ENCODE measurements at regions not wholly inside any gene's neighbourhood (a gene's known extent, or its start where the extent isn't known, plus 50 kb on each side); places are given as distances from the start of the nearest gene placed in this dataset.

- Histone ChIP-seq H3F3A (ENCODE audit: insufficient read depth, low read length, poor library complexity, severe bottlenecking) (no peaks in the 10 kb centered on the region), H3K4me2 (ENCODE audit: low read length) (no peak overlapping the region), H3K36me3 (ENCODE audit: insufficient read depth, low read length) (no peaks in the 10 kb centered on the region), H3K4me3 (ENCODE audit: low read length) (no peak overlapping the region), H3K9me3 (ENCODE audit: low read length) (no peaks in the 10 kb centered on the region), H3K27me3 (ENCODE audit: insufficient read depth, low read depth, low read length) (no peaks in the 10 kb centered on the region), H3K79me2 (replicated peaks; ENCODE audit: insufficient read depth, low read length) (no peaks in the 10 kb centered on the region), H3K9ac (ENCODE audit: low read length) (no peak overlapping the region), H3K27ac (ENCODE audit: low read length) (no peak overlapping the region), H3K9me2 (ENCODE audit: insufficient read depth, low read length) (no peaks in the 10 kb centered on the region), H4K20me1 (ENCODE audit: insufficient read depth) (no peaks in the 10 kb centered on the region), H2AFZ (ENCODE audit: low read depth, low read length) (no peak overlapping the region)
- no peak for TF ChIP-seq POLR2AphosphoS5 (IDR thresholded peaks at IDR 0.05)
- no peak for TF ChIP-seq EP300 (conservative IDR thresholded peaks at IDR 0.05; ENCODE audit: poor library complexity, severe bottlenecking)
- no peak for TF ChIP-seq TAF1 (IDR thresholded peaks at IDR 0.05; ENCODE audit: low read depth)
- no peak for TF ChIP-seq MXI1 (conservative IDR thresholded peaks at IDR 0.05; ENCODE audit: poor library complexity, severe bottlenecking)
- TF ChIP-seq SMC3 (conservative IDR thresholded peaks at IDR 0.05; ENCODE audit: poor library complexity), result no peak
- no peak for TF ChIP-seq RAD21 (conservative IDR thresholded peaks at IDR 0.05)
- no peak for TF ChIP-seq EZH2 (IDR thresholded peaks at IDR 0.05; ENCODE audit: borderline replicate concordance, insufficient read depth, low read length, poor library complexity, severe bottlenecking)
- TF ChIP-seq REST (IDR thresholded peaks at IDR 0.05; ENCODE audit: borderline replicate concordance), result no peak
- no peak for TF ChIP-seq CTCF (IDR thresholded peaks at IDR 0.05; ENCODE audit: poor library complexity, severe bottlenecking)
These were observed 799.3 kb downstream of the BCL11A start for GRCh38 chr2:59754011-59754735.

GRCh38 chr2:59752512-59752911, 800.9 kb downstream of the BCL11A start:
- no peaks in the 10 kb centered on the region for H3K79me2 ChIP-seq (replicated peaks; ENCODE audit: insufficient read depth, low read length)

More at GRCh38 chr2:59752512-59752911, 800.9 kb downstream of the BCL11A start:
- no peak overlapping the region for H3K4me3 ChIP-seq (ENCODE audit: low read length)
- TF ChIP-seq CTCF (IDR thresholded peaks at IDR 0.05; ENCODE audit: poor library complexity, severe bottlenecking) (no peak), SMC3 (conservative IDR thresholded peaks at IDR 0.05; ENCODE audit: poor library complexity) (no peak), MXI1 (conservative IDR thresholded peaks at IDR 0.05; ENCODE audit: poor library complexity, severe bottlenecking) (no peak), RAD21 (conservative IDR thresholded peaks at IDR 0.05) (no peak), TAF1 (IDR thresholded peaks at IDR 0.05; ENCODE audit: low read depth) (no peak), POLR2AphosphoS5 (IDR thresholded peaks at IDR 0.05) (no peak)
- no peak overlapping the region for H2AFZ ChIP-seq (ENCODE audit: low read depth, low read length)
- H4K20me1 ChIP-seq (ENCODE audit: insufficient read depth), result no peaks in the 10 kb centered on the region
- no peaks in the 10 kb centered on the region for H3K9me3 ChIP-seq (ENCODE audit: low read length)
- H3K36me3 ChIP-seq (ENCODE audit: insufficient read depth, low read length), result no peaks in the 10 kb centered on the region
- H3K27me3 ChIP-seq (ENCODE audit: insufficient read depth, low read depth, low read length), result no peaks in the 10 kb centered on the region
- H3F3A ChIP-seq (ENCODE audit: insufficient read depth, low read length, poor library complexity, severe bottlenecking), result peaks cover 4% of the 10 kb centered on the region
- no peak overlapping the region for H3K27ac ChIP-seq (ENCODE audit: low read length)
- H3K9ac ChIP-seq (ENCODE audit: low read length), result no peak overlapping the region
- no peaks in the 10 kb centered on the region for H3K9me2 ChIP-seq (ENCODE audit: insufficient read depth, low read length)
- no peak overlapping the region for H3K4me2 ChIP-seq (ENCODE audit: low read length)
